ENCODE measurements at regions not wholly inside any gene's neighbourhood (a gene's known extent, or its start where the extent isn't known, plus 50 kb on each side); places are given as distances from the start of the nearest gene placed in this dataset.

DNA sequence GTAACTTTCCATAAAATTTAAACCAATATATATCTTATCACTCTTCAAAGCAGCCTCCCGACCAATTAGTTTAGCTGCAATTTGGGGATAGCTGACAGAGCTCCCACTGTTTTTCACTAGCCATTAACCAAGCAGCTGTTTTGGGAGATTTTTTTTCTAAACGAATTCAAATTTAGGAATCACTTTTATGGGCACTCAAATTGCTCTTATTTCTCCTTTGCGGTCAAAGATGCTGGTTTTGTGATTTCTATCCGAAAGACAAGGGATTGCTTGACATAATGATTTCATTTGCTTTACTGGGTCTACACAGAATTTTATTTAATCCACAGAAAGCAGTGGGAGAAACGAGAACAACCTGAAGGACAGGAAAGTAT, 505.7 kb upstream of the IL12A start:
- TF ChIP-seq POLR2AphosphoS5 (IDR thresholded peaks at IDR 0.05; ENCODE audit: borderline replicate concordance, low read depth, low read length) (no peak), EZH2 (IDR thresholded peaks at IDR 0.05) (no peak), FOXP2 (optimal IDR thresholded peaks at IDR 0.05; ENCODE audit: control extremely low read depth, extremely low read length, insufficient read depth) (no peak)

Measured in SK-N-MC (cell line).